Fibroblast of villous mesenchyme (primary cell): ENCODE measurements at regions not wholly inside any gene's neighbourhood (a gene's known extent, or its start where the extent isn't known, plus 50 kb on each side); places are given as distances from the start of the nearest gene placed in this dataset.
"Not testable (repeated sequence)": the region's sequence is repeated elsewhere in the genome, so short reads cannot be mapped to it uniquely, and the experiment has no call there.

Experiments
- DNase-seq: peaks from one replicate; pipeline ENCODE4 v3.0.0-alpha.2; 2010; ENCODE audit warnings: low read depth
- H3K4me3 ChIP-seq: 2 replicates; pipeline ENCODE4 v1.5.1; 2011; ENCODE audit warnings: low read depth, mild to moderate bottlenecking, low read length
- CTCF ChIP-seq: IDR thresholded peaks from 2 replicates; pipeline ENCODE4 v1.5.1; 2012; ENCODE audit warnings: low read depth, mild to moderate bottlenecking, low read length; ENCODE audit not compliant: insufficient read depth

- DNase-seq, result no peak
- no peak overlapping the region for H3K4me3 ChIP-seq
- TF ChIP-seq CTCF, result no peak
Observed at GRCh38 chr11:38721586-38722315, 2123.7 kb upstream of the RAG2 start.

- DNase-seq, result no peak
- no peak for TF ChIP-seq CTCF
- H3K4me3 ChIP-seq, result no peak overlapping the region
Observed at GRCh38 chr11:38718659-38719058, 2120.6 kb upstream of the RAG2 start.

GRCh38 chr11:38718049-38718448, 2120.0 kb upstream of the RAG2 start:
- no peak for DNase-seq
- TF ChIP-seq CTCF, result no peak
- no peak overlapping the region for H3K4me3 ChIP-seq

GRCh38 chr11:38711110-38711509, 2113.1 kb upstream of the RAG2 start:
- no peak overlapping the region for H3K4me3 ChIP-seq
- TF ChIP-seq CTCF, result no peak
- DNase-seq, result no peak

- no peak for TF ChIP-seq CTCF
- no peak for DNase-seq
- no peak overlapping the region for H3K4me3 ChIP-seq
Observed at GRCh38 chr11:38710262-38710661, 2112.2 kb upstream of the RAG2 start.

- H3K4me3 ChIP-seq, result no peak overlapping the region
- no peak for DNase-seq
- TF ChIP-seq CTCF, result no peak
Observed at GRCh38 chr11:38700111-38700510, 2102.1 kb upstream of the RAG2 start.

GRCh38 chr11:38693306-38693705, 2095.3 kb upstream of the RAG2 start:
- DNase-seq, result no peak
- TF ChIP-seq CTCF, result no peak
- H3K4me3 ChIP-seq, result no peak overlapping the region

- not testable (repeated sequence) for DNase-seq
Observed at GRCh38 chr11:38690211-38690610, 2092.2 kb upstream of the RAG2 start.

More at GRCh38 chr11:38690211-38690610, 2092.2 kb upstream of the RAG2 start:
- H3K4me3 ChIP-seq, result not testable (repeated sequence)
